ENCODE measurements at regions not wholly inside any gene's neighbourhood (a gene's known extent, or its start where the extent isn't known, plus 50 kb on each side); places are given as distances from the start of the nearest gene placed in this dataset.

DNA sequence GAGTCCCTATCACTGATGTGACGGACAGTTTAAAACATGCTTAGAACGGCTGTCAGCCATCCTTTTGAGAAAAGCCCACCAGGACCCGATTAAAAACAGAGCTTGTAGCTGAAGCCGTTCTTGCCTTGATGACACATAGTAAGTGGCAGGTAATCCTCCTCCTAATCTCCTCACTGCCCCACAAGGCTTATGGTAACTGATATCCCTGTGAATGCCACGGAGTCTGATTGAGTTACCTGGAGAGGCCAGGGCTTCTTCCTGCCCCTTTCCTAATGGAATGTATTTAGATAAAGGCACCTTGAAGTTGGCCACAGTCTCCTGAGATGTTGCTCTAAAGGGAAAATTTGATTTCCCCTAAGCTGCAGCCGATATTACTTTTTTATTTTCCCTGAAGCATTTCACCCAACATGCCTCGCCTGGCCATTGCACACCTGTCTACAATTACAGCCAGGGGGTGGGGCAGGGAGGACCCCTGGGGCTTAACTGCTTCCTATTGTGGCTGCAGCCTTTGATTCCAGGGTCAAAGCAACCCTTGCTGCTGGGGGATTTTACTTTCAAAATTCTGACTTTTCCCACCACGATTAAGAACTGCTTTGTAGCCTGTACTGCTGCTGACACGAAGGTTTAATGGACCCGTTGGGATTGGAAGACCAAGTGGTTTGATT is 169.0 kb upstream of the GPR26 start:
- peaks cover 17% of the 10 kb centered on the region for H3K27me3 Mint-ChIP-seq (ENCODE audit: low read depth)
- DNase-seq: no peak
- H3K4me3 Mint-ChIP-seq: no peak overlapping the region; a peak in 1 of 5 replicates
- Histone ChIP-seq H3K56ac (ENCODE audit: insufficient read length, low read depth, low read length) (no peak overlapping the region), H2BK15ac (ENCODE audit: low read depth, low read length) (no peak overlapping the region), H3K27me3 (ENCODE audit: insufficient read depth, low read length) (no peaks in the 10 kb centered on the region), H2BK12ac (ENCODE audit: insufficient read length, low read depth, low read length) (no peak overlapping the region), H2AK5ac (ENCODE audit: insufficient read length, low read length) (no peak overlapping the region), H3K14ac (ENCODE audit: insufficient read depth, low read length) (no peak overlapping the region; the same call in 1 of the 2 replicates), H3K79me2 (ENCODE audit: insufficient read depth, low read length) (no peaks in the 10 kb centered on the region), H2BK120ac (ENCODE audit: low read depth, low read length, poor library complexity, severe bottlenecking) (no peak overlapping the region), H3K79me1 (ENCODE audit: insufficient read depth, low read depth, low read length, poor library complexity, severe bottlenecking) (no peaks in the 10 kb centered on the region), H3K9ac (ENCODE audit: extremely low read depth, insufficient read length, low read length) (no peak overlapping the region), H4K91ac (ENCODE audit: insufficient read length, low read depth, low read length) (no peak overlapping the region), H3K18ac (ENCODE audit: insufficient read length, low read depth, low read length) (no peak overlapping the region), H3K23ac (ENCODE audit: insufficient read length, low read depth, low read length) (no peak overlapping the region), H3K4ac (ENCODE audit: low read depth, low read length) (no peak overlapping the region), H3K4me2 (ENCODE audit: insufficient read depth, insufficient read length, low read length) (no peak overlapping the region), H2BK20ac (ENCODE audit: low read depth, low read length, poor library complexity, severe bottlenecking) (no peak overlapping the region), H3K23me2 (ENCODE audit: insufficient read length, low read depth, low read length, poor library complexity, severe bottlenecking) (no peaks in the 10 kb centered on the region), H4K8ac (replicated peaks; ENCODE audit: insufficient read length, low read depth, low read length) (no peak overlapping the region), H2BK5ac (ENCODE audit: insufficient read length, low read length) (no peak overlapping the region), H4K5ac (ENCODE audit: insufficient read length, low read depth, low read length) (no peak overlapping the region), H4K20me1 (ENCODE audit: control insufficient read depth, insufficient read depth, insufficient read length) (no peaks in the 10 kb centered on the region), H3T11ph (ENCODE audit: low read length) (no peak overlapping the region), H3K27ac (ENCODE audit: insufficient read length, low read depth, low read length) (no peak overlapping the region), H3K4me1 (ENCODE audit: insufficient read depth, low read length) (peaks cover 5% of the 10 kb centered on the region; the same call in 1 of the 2 replicates), H2AFZ (ENCODE audit: low read length) (no peak overlapping the region), H3K9me3 (ENCODE audit: control insufficient read depth, low read depth, low read length) (no peaks in the 10 kb centered on the region)
- peaks cover 45 to 48% of the 10 kb centered on the region in 2 experiments for H3K4me1 Mint-ChIP-seq
- H3K36me3 Mint-ChIP-seq (ENCODE audit: insufficient read depth in 1 of 3, low read depth in 3 of 3): peaks cover 2 to 4% (median 3%) of the 10 kb centered on the region in 3 experiments; a peak in 4 of 7 replicates
- no peak overlapping the region for H3K27ac Mint-ChIP-seq
- H3K9me3 Mint-ChIP-seq: no peaks in the 10 kb centered on the region
- TF ChIP-seq, protein P1, sequence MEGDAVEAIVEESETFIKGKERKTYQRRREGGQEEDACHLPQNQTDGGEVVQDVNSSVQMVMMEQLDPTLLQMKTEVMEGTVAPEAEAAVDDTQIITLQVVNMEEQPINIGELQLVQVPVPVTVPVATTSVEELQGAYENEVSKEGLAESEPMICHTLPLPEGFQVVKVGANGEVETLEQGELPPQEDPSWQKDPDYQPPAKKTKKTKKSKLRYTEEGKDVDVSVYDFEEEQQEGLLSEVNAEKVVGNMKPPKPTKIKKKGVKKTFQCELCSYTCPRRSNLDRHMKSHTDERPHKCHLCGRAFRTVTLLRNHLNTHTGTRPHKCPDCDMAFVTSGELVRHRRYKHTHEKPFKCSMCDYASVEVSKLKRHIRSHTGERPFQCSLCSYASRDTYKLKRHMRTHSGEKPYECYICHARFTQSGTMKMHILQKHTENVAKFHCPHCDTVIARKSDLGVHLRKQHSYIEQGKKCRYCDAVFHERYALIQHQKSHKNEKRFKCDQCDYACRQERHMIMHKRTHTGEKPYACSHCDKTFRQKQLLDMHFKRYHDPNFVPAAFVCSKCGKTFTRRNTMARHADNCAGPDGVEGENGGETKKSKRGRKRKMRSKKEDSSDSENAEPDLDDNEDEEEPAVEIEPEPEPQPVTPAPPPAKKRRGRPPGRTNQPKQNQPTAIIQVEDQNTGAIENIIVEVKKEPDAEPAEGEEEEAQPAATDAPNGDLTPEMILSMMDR (conservative IDR thresholded peaks at IDR 0.05): no peak
- WGBS (ENCODE audit: extremely low coverage, insufficient read length, low lambda C conversion rate): no CpG with 5 or more reads among the region's 10 CpGs

All from H9 (cell line).